ENCODE measurements at regions not wholly inside any gene's neighbourhood (a gene's known extent, or its start where the extent isn't known, plus 50 kb on each side); places are given as distances from the start of the nearest gene placed in this dataset.

DNA sequence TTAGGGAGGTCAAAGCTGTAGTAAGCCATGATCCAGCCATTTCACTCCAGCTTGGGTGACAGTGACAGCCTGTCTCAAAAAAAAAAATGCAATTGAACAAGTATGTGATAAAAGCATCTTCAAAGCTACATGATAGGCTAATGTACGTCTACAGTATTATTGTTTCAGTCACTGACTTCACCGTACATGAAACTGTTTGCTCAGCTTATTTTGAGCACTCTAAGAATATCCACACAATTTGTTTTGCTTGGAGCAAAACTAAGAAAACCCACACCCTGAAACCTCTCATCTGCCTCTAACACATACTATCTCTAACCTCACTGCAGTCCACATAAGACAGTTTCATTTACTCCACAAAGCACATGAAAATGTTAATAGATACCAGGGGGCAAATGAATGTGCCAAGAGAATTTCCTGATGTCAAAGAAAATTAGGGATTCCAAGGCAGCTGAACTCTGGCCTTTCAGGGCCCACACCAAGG, 60.7 kb downstream of the KCNA4 start:
- no TSS peak for BruUV-seq (replicated peaks)
- TF ChIP-seq, protein P1, sequence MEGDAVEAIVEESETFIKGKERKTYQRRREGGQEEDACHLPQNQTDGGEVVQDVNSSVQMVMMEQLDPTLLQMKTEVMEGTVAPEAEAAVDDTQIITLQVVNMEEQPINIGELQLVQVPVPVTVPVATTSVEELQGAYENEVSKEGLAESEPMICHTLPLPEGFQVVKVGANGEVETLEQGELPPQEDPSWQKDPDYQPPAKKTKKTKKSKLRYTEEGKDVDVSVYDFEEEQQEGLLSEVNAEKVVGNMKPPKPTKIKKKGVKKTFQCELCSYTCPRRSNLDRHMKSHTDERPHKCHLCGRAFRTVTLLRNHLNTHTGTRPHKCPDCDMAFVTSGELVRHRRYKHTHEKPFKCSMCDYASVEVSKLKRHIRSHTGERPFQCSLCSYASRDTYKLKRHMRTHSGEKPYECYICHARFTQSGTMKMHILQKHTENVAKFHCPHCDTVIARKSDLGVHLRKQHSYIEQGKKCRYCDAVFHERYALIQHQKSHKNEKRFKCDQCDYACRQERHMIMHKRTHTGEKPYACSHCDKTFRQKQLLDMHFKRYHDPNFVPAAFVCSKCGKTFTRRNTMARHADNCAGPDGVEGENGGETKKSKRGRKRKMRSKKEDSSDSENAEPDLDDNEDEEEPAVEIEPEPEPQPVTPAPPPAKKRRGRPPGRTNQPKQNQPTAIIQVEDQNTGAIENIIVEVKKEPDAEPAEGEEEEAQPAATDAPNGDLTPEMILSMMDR (IDR thresholded peaks at IDR 0.05) = no peak
- TF ChIP-seq POLR2AphosphoS5 (IDR thresholded peaks at IDR 0.05; ENCODE audit: low read depth, low read length) = no peak
- TF ChIP-seq, protein P2, sequence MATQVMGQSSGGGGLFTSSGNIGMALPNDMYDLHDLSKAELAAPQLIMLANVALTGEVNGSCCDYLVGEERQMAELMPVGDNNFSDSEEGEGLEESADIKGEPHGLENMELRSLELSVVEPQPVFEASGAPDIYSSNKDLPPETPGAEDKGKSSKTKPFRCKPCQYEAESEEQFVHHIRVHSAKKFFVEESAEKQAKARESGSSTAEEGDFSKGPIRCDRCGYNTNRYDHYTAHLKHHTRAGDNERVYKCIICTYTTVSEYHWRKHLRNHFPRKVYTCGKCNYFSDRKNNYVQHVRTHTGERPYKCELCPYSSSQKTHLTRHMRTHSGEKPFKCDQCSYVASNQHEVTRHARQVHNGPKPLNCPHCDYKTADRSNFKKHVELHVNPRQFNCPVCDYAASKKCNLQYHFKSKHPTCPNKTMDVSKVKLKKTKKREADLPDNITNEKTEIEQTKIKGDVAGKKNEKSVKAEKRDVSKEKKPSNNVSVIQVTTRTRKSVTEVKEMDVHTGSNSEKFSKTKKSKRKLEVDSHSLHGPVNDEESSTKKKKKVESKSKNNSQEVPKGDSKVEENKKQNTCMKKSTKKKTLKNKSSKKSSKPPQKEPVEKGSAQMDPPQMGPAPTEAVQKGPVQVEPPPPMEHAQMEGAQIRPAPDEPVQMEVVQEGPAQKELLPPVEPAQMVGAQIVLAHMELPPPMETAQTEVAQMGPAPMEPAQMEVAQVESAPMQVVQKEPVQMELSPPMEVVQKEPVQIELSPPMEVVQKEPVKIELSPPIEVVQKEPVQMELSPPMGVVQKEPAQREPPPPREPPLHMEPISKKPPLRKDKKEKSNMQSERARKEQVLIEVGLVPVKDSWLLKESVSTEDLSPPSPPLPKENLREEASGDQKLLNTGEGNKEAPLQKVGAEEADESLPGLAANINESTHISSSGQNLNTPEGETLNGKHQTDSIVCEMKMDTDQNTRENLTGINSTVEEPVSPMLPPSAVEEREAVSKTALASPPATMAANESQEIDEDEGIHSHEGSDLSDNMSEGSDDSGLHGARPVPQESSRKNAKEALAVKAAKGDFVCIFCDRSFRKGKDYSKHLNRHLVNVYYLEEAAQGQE (IDR thresholded peaks at IDR 0.05; ENCODE audit: insufficient read depth in 1 of 2, low read depth in 2 of 2, low read length in 1 of 2) = no peak
- TF ChIP-seq TCF7L2 (IDR thresholded peaks at IDR 0.05; ENCODE audit: low read depth, low read length) = no peak
- TF ChIP-seq SIN3A (IDR thresholded peaks at IDR 0.05; ENCODE audit: borderline replicate concordance, insufficient read depth, low read depth, low read length) = no peak
- DNase-seq (ENCODE audit: low read depth, low spot score) (no peak), ATAC-seq (no peak)
- no peak overlapping the region for H3K27ac ChIP-seq (ENCODE audit: low read length)
- H3K9me3 ChIP-seq (ENCODE audit: control insufficient read depth, insufficient read depth, low read depth, low read length) = no peaks in the 10 kb centered on the region
- ChIA-PET POLR2A (no interaction called here), CTCF (no interaction called here)
- intact Hi-C loops (cut with micrococcal nuclease; ENCODE audit: unreplicated experiment) = no loop called here
- H3K4me3 ChIP-seq (ENCODE audit: low read depth in 2 of 2, low read length in 2 of 2) = no peak overlapping the region
- in situ Hi-C loops (cut with HindIII; ENCODE audit: low pct_unique_long_range_greater_than_20kb, low sequenced_read_pairs) = no loop called here
- no peaks in the 10 kb centered on the region for H3K27me3 ChIP-seq (ENCODE audit: control insufficient read depth, insufficient read depth, low read length)
- H3K36me3 ChIP-seq (ENCODE audit: control insufficient read depth, insufficient read depth, low read length) = no peaks in the 10 kb centered on the region
- H3K4me1 ChIP-seq (ENCODE audit: control insufficient read depth, insufficient read depth, low read length) = no peaks in the 10 kb centered on the region

DNA sequence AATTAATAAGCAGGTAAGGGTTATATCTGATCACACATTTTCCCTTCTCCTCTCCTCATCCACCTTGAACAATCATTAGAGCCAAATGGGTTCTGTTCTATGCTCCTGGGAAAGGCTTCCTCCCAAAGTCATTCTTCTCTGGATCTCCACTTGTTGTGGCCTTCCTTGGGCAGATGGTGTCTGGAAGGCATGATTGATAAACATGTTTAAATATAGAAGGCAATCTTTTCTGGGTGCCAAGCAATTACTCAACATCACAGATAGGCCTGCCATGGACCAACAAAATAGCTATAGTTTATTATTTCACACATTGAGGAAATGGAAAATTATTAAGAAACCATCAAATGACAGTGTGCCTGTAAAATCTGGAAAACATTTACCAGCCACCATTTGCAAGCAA, 73.5 kb downstream of the KCNA4 start:
- H3K9me3 ChIP-seq (ENCODE audit: control insufficient read depth, insufficient read depth, low read depth, low read length) = no peaks in the 10 kb centered on the region
- H3K4me1 ChIP-seq (ENCODE audit: control insufficient read depth, insufficient read depth, low read length) = no peaks in the 10 kb centered on the region
- H3K27ac ChIP-seq (ENCODE audit: low read length) = no peak overlapping the region
- DNase-seq (ENCODE audit: low read depth, low spot score) = no peak
- in situ Hi-C loops (cut with HindIII; ENCODE audit: low pct_unique_long_range_greater_than_20kb, low sequenced_read_pairs) = no loop called here
- H3K4me3 ChIP-seq (ENCODE audit: low read depth in 2 of 2, low read length in 2 of 2) = no peak overlapping the region
- no peaks in the 10 kb centered on the region for H3K36me3 ChIP-seq (ENCODE audit: control insufficient read depth, insufficient read depth, low read length)
- ChIA-PET POLR2A (no interaction called here), CTCF (no interaction called here)
- H3K27me3 ChIP-seq (ENCODE audit: control insufficient read depth, insufficient read depth, low read length) = no peaks in the 10 kb centered on the region
- intact Hi-C loops (cut with micrococcal nuclease; ENCODE audit: unreplicated experiment) = no loop called here
- ATAC-seq = no peak
- no TSS peak for BruUV-seq (replicated peaks)
- TF ChIP-seq POLR2AphosphoS5 (IDR thresholded peaks at IDR 0.05; ENCODE audit: low read depth, low read length) = no peak
- TF ChIP-seq, protein P2 (IDR thresholded peaks at IDR 0.05; ENCODE audit: insufficient read depth in 1 of 2, low read depth in 2 of 2, low read length in 1 of 2) = no peak
- TF ChIP-seq, protein P1 (IDR thresholded peaks at IDR 0.05) = no peak
- no peak for TF ChIP-seq SIN3A (IDR thresholded peaks at IDR 0.05; ENCODE audit: borderline replicate concordance, insufficient read depth, low read depth, low read length)
- TF ChIP-seq TCF7L2 (IDR thresholded peaks at IDR 0.05; ENCODE audit: low read depth, low read length) = no peak
